ENCODE measurements at regions not wholly inside any gene's neighbourhood (a gene's known extent, or its start where the extent isn't known, plus 50 kb on each side); places are given as distances from the start of the nearest gene placed in this dataset.

DNA sequence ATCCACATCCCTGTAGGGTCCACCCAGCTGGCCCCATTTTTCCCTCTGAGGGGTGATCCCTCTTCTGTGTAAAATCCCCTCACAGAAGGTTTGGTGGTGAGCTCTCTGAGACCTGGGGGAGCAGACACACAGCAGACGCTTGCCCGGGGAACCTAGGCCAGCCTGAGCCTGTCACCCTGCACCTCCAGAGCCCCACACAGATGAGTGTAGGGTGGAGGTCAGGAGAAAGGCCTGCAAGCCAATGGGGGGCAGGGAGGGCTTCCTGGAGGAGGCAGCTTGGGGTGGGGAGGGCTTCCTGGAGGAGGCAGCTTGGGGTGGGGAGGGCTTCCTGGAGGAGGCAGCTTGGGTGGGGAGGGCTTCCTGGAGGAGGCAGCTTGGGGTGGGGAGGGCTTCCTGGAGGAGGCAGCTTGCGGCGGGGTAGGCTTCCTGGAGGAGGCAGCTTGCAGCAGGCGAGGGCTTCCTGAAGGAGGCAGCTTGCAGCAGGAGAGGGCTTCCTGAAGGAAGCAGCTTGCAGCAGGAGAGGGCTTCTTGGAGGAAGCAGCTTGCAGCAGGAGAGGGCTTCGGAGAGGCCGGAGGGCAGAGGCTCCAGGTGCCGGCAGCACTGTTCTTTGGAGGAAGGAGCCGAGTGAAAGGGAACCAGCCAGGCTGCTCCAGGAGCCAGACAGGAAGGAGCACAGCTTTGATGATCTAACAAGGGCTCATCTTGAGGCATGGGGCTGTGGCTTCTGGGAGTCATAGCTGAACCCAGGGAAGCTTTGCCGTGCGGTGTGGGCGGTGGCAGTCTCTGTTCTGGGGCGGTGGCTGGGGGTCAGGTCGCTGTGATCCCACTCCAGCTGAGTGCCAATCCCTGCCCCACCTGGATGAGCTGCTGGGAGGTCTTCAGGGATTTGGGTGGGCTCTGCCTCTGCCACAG, 83.7 kb upstream of the ZNF469 start:
- Histone ChIP-seq H2AFZ (no peak overlapping the region), H3F3A (replicated peaks; ENCODE audit: low read depth) (no peaks in the 10 kb centered on the region), H3K9me2 (ENCODE audit: insufficient read depth) (no peaks in the 10 kb centered on the region), H3K4me3 (no peak overlapping the region), H3K27ac (ENCODE audit: low read depth) (no peak overlapping the region), H3K27me3 (ENCODE audit: insufficient read depth) (no peaks in the 10 kb centered on the region), H3K4me2 (no peak overlapping the region), H3K36me3 (ENCODE audit: insufficient read depth) (no peaks in the 10 kb centered on the region), H3K4me1 (ENCODE audit: insufficient read depth) (no peaks in the 10 kb centered on the region), H4K20me1 (replicated peaks; ENCODE audit: insufficient read depth) (no peaks in the 10 kb centered on the region), H3K79me2 (replicated peaks; ENCODE audit: insufficient read depth) (no peaks in the 10 kb centered on the region)
- Mint-ChIP-seq H3K27me3 (ENCODE audit: insufficient read depth, low read depth, poor library complexity) (peaks cover 27% of the 10 kb centered on the region), H3K4me1 (no peaks in the 10 kb centered on the region), H3K27ac (no peak overlapping the region), H3K4me3 (no peak overlapping the region), H3K9me3 (peaks cover 26% of the 10 kb centered on the region), H3K36me3 (ENCODE audit: low read depth) (no peaks in the 10 kb centered on the region; the same call in 2 of the 3 replicates)
- ATAC-seq (no peak), DNase-seq (ENCODE audit: low spot score) (no peak)
- no peak for TF ChIP-seq JUNB (IDR thresholded peaks at IDR 0.05; ENCODE audit: unreplicated experiment)
- no peak for TF ChIP-seq CREB1 (CRISPR knock-in tag; IDR thresholded peaks at IDR 0.05; ENCODE audit: low read depth)
- TF ChIP-seq, protein P1, sequence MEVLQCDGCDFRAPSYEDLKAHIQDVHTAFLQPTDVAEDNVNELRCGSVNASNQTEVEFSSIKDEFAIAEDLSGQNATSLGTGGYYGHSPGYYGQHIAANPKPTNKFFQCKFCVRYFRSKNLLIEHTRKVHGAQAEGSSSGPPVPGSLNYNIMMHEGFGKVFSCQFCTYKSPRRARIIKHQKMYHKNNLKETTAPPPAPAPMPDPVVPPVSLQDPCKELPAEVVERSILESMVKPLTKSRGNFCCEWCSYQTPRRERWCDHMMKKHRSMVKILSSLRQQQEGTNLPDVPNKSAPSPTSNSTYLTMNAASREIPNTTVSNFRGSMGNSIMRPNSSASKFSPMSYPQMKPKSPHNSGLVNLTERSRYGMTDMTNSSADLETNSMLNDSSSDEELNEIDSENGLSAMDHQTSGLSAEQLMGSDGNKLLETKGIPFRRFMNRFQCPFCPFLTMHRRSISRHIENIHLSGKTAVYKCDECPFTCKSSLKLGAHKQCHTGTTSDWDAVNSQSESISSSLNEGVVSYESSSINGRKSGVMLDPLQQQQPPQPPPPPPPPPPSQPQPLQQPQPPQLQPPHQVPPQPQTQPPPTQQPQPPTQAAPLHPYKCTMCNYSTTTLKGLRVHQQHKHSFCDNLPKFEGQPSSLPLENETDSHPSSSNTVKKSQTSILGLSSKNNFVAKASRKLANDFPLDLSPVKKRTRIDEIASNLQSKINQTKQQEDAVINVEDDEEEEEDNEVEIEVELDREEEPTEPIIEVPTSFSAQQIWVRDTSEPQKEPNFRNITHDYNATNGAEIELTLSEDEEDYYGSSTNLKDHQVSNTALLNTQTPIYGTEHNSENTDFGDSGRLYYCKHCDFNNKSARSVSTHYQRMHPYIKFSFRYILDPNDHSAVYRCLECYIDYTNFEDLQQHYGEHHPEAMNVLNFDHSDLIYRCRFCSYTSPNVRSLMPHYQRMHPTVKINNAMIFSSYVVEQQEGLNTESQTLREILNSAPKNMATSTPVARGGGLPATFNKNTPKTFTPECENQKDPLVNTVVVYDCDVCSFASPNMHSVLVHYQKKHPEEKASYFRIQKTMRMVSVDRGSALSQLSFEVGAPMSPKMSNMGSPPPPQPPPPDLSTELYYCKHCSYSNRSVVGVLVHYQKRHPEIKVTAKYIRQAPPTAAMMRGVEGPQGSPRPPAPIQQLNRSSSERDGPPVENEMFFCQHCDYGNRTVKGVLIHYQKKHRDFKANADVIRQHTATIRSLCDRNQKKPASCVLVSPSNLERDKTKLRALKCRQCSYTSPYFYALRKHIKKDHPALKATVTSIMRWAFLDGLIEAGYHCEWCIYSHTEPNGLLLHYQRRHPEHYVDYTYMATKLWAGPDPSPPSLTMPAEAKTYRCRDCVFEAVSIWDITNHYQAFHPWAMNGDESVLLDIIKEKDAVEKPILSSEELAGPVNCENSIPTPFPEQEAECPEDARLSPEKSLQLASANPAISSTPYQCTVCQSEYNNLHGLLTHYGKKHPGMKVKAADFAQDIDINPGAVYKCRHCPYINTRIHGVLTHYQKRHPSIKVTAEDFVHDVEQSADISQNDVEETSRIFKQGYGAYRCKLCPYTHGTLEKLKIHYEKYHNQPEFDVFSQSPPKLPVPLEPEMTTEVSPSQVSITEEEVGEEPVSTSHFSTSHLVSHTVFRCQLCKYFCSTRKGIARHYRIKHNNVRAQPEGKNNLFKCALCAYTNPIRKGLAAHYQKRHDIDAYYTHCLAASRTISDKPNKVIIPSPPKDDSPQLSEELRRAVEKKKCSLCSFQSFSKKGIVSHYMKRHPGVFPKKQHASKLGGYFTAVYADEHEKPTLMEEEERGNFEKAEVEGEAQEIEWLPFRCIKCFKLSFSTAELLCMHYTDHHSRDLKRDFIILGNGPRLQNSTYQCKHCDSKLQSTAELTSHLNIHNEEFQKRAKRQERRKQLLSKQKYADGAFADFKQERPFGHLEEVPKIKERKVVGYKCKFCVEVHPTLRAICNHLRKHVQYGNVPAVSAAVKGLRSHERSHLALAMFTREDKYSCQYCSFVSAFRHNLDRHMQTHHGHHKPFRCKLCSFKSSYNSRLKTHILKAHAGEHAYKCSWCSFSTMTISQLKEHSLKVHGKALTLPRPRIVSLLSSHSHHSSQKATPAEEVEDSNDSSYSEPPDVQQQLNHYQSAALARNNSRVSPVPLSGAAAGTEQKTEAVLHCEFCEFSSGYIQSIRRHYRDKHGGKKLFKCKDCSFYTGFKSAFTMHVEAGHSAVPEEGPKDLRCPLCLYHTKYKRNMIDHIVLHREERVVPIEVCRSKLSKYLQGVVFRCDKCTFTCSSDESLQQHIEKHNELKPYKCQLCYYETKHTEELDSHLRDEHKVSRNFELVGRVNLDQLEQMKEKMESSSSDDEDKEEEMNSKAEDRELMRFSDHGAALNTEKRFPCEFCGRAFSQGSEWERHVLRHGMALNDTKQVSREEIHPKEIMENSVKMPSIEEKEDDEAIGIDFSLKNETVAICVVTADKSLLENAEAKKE (CRISPR knock-in tag; IDR thresholded peaks at IDR 0.05) = no peak
- TF ChIP-seq, protein P2, sequence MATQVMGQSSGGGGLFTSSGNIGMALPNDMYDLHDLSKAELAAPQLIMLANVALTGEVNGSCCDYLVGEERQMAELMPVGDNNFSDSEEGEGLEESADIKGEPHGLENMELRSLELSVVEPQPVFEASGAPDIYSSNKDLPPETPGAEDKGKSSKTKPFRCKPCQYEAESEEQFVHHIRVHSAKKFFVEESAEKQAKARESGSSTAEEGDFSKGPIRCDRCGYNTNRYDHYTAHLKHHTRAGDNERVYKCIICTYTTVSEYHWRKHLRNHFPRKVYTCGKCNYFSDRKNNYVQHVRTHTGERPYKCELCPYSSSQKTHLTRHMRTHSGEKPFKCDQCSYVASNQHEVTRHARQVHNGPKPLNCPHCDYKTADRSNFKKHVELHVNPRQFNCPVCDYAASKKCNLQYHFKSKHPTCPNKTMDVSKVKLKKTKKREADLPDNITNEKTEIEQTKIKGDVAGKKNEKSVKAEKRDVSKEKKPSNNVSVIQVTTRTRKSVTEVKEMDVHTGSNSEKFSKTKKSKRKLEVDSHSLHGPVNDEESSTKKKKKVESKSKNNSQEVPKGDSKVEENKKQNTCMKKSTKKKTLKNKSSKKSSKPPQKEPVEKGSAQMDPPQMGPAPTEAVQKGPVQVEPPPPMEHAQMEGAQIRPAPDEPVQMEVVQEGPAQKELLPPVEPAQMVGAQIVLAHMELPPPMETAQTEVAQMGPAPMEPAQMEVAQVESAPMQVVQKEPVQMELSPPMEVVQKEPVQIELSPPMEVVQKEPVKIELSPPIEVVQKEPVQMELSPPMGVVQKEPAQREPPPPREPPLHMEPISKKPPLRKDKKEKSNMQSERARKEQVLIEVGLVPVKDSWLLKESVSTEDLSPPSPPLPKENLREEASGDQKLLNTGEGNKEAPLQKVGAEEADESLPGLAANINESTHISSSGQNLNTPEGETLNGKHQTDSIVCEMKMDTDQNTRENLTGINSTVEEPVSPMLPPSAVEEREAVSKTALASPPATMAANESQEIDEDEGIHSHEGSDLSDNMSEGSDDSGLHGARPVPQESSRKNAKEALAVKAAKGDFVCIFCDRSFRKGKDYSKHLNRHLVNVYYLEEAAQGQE (IDR thresholded peaks at IDR 0.05; ENCODE audit: unreplicated experiment) = no peak
- TF ChIP-seq, protein P3, sequence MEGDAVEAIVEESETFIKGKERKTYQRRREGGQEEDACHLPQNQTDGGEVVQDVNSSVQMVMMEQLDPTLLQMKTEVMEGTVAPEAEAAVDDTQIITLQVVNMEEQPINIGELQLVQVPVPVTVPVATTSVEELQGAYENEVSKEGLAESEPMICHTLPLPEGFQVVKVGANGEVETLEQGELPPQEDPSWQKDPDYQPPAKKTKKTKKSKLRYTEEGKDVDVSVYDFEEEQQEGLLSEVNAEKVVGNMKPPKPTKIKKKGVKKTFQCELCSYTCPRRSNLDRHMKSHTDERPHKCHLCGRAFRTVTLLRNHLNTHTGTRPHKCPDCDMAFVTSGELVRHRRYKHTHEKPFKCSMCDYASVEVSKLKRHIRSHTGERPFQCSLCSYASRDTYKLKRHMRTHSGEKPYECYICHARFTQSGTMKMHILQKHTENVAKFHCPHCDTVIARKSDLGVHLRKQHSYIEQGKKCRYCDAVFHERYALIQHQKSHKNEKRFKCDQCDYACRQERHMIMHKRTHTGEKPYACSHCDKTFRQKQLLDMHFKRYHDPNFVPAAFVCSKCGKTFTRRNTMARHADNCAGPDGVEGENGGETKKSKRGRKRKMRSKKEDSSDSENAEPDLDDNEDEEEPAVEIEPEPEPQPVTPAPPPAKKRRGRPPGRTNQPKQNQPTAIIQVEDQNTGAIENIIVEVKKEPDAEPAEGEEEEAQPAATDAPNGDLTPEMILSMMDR (conservative IDR thresholded peaks at IDR 0.05; ENCODE audit: low read depth in 2 of 2) = no peak
- TF ChIP-seq EZH2phosphoT487 (IDR thresholded peaks at IDR 0.05; ENCODE audit: unreplicated experiment) = no peak
- TF ChIP-seq POLR2AphosphoS5 (IDR thresholded peaks at IDR 0.05; ENCODE audit: low read depth) = no peak
- TF ChIP-seq, protein P4, sequence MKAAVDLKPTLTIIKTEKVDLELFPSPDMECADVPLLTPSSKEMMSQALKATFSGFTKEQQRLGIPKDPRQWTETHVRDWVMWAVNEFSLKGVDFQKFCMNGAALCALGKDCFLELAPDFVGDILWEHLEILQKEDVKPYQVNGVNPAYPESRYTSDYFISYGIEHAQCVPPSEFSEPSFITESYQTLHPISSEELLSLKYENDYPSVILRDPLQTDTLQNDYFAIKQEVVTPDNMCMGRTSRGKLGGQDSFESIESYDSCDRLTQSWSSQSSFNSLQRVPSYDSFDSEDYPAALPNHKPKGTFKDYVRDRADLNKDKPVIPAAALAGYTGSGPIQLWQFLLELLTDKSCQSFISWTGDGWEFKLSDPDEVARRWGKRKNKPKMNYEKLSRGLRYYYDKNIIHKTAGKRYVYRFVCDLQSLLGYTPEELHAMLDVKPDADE (IDR thresholded peaks at IDR 0.05) = no peak
- no peak for TF ChIP-seq ZNF114 (CRISPR knock-in tag; IDR thresholded peaks at IDR 0.05)
- TF ChIP-seq STAT1 (IDR thresholded peaks at IDR 0.05; ENCODE audit: unreplicated experiment) = no peak
- no peak for TF ChIP-seq EZH2 (IDR thresholded peaks at IDR 0.05; ENCODE audit: low read depth, unreplicated experiment)
- TF ChIP-seq ZNF331 (CRISPR knock-in tag; IDR thresholded peaks at IDR 0.05; ENCODE audit: low read depth) = no peak
- no peak for TF ChIP-seq NANOG (IDR thresholded peaks at IDR 0.05; ENCODE audit: borderline replicate concordance)
